GM06990 (cell line): ENCODE measurements at regions not wholly inside any gene's neighbourhood (a gene's known extent, or its start where the extent isn't known, plus 50 kb on each side); places are given as distances from the start of the nearest gene placed in this dataset.

ENCODE experiments used
- DNase-seq: peaks from one replicate; pipeline ENCODE4 v3.0.0-alpha.2; 2011; ENCODE audit not compliant: insufficient read length; ENCODE audit errors: extremely low read depth
- H3K27me3 ChIP-seq: replicated peaks from 2 replicates; pipeline ENCODE4 v1.6.0; 2011; ENCODE audit warnings: low read length; ENCODE audit not compliant: control insufficient read depth, insufficient read depth
- H3K36me3 ChIP-seq: 2 replicates; pipeline ENCODE4 v1.5.1; 2011; ENCODE audit warnings: low read length; ENCODE audit not compliant: control insufficient read depth, insufficient read depth
- H3K4me3 ChIP-seq: replicated peaks from 2 replicates; pipeline ENCODE4 v1.5.1; 2011; ENCODE audit warnings: low read depth, mild to moderate bottlenecking, control low read depth, low read length
- TF ChIP-seq, protein P1 (sequence below): IDR thresholded peaks from 2 replicates; pipeline ENCODE4 v1.5.1; 2011; ENCODE audit warnings: low read length, control low read depth, mild to moderate bottlenecking, inconsistent platforms; ENCODE audit not compliant: insufficient read depth, poor library complexity, severe bottlenecking

DNA sequence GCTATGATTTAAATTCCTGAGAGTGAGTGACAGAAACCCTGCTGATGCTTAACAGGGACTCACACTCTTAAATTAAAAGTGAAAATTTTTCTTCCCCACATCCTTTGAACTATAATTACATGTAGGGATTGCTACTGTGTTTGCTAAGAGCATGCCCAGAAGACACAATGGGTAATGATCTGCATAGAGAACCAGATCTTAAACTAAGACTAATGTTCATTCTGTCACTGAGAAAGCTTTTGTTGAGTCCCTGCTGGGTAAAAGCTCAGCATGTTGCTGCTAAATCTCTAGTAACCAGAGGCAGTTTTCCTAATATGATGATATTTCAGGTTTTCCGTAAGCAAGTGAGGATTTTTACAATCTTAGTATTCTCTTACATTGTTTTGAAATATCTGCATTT, 424.8 kb upstream of the SMC2 start:
- TF ChIP-seq, protein P1, sequence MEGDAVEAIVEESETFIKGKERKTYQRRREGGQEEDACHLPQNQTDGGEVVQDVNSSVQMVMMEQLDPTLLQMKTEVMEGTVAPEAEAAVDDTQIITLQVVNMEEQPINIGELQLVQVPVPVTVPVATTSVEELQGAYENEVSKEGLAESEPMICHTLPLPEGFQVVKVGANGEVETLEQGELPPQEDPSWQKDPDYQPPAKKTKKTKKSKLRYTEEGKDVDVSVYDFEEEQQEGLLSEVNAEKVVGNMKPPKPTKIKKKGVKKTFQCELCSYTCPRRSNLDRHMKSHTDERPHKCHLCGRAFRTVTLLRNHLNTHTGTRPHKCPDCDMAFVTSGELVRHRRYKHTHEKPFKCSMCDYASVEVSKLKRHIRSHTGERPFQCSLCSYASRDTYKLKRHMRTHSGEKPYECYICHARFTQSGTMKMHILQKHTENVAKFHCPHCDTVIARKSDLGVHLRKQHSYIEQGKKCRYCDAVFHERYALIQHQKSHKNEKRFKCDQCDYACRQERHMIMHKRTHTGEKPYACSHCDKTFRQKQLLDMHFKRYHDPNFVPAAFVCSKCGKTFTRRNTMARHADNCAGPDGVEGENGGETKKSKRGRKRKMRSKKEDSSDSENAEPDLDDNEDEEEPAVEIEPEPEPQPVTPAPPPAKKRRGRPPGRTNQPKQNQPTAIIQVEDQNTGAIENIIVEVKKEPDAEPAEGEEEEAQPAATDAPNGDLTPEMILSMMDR = no peak
- H3K27me3 ChIP-seq = no peaks in the 10 kb centered on the region

DNA sequence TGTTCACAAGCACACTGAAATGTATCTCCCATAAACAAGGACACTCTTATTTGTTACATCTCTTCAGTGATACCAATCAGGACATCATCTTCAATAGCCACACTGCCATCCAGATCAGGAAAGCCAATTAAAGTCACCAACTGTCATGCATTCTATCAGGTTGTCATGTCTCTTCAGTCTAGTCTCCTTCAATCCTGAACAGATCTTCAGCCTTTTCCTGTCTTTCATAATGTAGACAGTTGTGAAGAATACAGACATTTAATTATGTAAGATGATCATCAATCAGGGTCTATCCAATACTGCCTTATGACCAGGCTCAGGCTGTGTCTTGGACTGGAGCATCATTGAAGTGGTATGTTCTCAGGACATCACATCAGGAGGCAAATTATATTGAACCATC, 419.8 kb upstream of the SMC2 start:
- H3K27me3 ChIP-seq = no peaks in the 10 kb centered on the region
- H3K4me3 ChIP-seq = no peak overlapping the region
- TF ChIP-seq, protein P1 = no peak
- H3K36me3 ChIP-seq = no peaks in the 10 kb centered on the region
- DNase-seq = no peak

More for the DNA sequence above, 424.8 kb upstream of the SMC2 start:
- Histone ChIP-seq H3K36me3 (no peaks in the 10 kb centered on the region), H3K4me3 (no peak overlapping the region)
- no peak for DNase-seq

DNA sequence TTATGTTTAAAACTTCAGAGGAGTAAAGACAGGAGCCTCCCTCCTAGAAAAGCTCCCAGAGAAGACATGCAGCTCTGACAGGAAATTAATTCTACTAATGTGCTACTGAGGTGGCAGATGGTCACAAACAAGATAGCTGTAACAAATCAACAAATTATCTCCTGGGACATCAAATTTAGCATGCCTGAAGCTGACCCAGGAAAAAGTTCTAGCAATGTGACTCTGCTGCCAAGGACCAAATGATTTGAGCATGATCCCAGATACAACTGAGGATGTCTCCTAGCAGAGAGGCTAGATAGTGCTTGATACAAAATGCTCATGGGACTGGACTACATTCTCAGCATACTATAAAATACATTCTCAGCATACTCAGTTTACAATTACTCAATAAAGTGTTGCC, 413.5 kb upstream of the SMC2 start:
- TF ChIP-seq, protein P1 = no peak
- DNase-seq = no peak
- Histone ChIP-seq H3K36me3 (no peaks in the 10 kb centered on the region), H3K4me3 (no peak overlapping the region), H3K27me3 (no peaks in the 10 kb centered on the region)

DNA sequence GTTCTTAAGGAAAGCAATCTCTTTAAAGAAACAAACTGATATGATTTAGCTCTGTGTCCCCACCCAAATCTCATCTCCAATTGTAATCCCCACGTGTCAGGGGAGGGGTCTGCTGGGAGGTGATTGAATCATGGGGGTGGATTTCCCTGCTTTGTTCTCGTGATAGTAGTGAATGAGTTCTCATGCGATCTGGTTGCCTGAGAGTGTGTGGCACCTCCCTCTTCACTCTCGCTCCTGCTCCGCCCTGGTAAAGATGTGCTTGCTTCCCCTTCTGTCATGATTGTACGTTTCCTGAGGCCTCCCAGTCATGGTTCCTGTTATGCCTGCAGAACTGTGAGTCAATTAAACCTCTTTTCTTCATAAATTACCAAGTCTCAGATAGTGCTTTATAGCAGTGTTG, 412.7 kb upstream of the SMC2 start:
- DNase-seq = no peak
- H3K4me3 ChIP-seq = no peak overlapping the region
- no peaks in the 10 kb centered on the region for H3K27me3 ChIP-seq
- H3K36me3 ChIP-seq = no peaks in the 10 kb centered on the region
- TF ChIP-seq, protein P1 = no peak

DNA sequence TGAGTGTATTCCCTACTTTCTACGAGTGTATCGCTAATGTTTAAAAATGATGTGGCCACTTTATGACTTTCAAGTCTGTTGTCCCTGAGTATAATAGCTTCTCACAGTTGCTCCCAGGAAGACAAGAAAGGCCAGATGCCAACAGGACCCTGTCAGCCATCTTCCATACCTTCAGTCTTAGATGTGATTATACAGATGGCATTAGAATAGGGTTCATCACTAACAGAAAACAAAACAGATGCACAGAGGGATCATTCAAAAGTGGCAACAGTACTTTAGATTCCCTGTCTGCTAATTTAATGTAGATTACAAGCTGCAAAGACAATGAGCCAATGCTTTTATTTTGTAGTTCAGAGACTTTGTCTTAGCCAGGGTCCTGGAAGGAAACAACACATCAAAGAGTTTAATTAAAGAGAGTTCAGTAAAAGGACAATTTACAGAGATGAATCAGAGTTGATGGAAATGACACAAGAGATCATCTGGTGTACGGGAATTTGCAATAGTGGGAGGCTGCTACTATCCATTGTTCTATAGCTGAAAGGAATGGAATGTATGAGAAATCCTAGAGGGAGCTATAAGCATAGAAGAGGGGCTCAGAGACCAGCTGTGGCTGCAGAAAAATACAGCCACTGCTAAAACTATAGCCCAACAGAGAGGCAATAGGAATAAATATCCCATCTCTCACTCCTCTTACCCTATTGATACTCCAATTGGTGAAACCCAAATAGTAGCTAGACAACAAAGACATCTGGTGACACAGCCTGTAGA, 393.7 kb upstream of the SMC2 start:
- DNase-seq = no peak
- Histone ChIP-seq H3K36me3 (no peaks in the 10 kb centered on the region), H3K4me3 (no peak overlapping the region), H3K27me3 (no peaks in the 10 kb centered on the region)
- TF ChIP-seq, protein P1 = no peak
